Urinary bladder (tissue), 3 donors: ENCODE measurements at regions not wholly inside any gene's neighbourhood (a gene's known extent, or its start where the extent isn't known, plus 50 kb on each side); places are given as distances from the start of the nearest gene placed in this dataset.
"Not testable (repeated sequence)": the region's sequence is repeated elsewhere in the genome, so short reads cannot be mapped to it uniquely, and the experiment has no call there.

Experiments used
- DNase-seq: peaks from one replicate; pipeline ENCODE4 v3.0.0-alpha.2; 2015; ENCODE audit errors: extremely low spot score
- H3K27ac ChIP-seq: one replicate; pipeline ENCODE4 v1.5.1; 2013; ENCODE audit warnings: low read depth, mild to moderate bottlenecking, moderate library complexity
- H3K36me3 ChIP-seq: one replicate; pipeline ENCODE4 v1.6.1; 2013; ENCODE audit warnings: mild to moderate bottlenecking, moderate library complexity; ENCODE audit not compliant: insufficient read depth
- H3K4me1 ChIP-seq: one replicate; pipeline ENCODE4 v1.6.1; 2013; ENCODE audit warnings: mild to moderate bottlenecking, moderate library complexity; ENCODE audit not compliant: insufficient read depth
- H3K4me3 ChIP-seq: one replicate; pipeline ENCODE4 v1.5.1; 2013; ENCODE audit warnings: low read depth, low read length
- WGBS: extraction: QIAGEN DNeasy Blood & Tissue Kit; methylation state at CpG from one replicate; pipeline ENCODE4 v1.1.7; 2013; 5-methylcytosine and 5-hydroxymethylcytosine counted together
- donor health status: healthy with polysubstance abuse.
- donor health status: healthy.

DNA sequence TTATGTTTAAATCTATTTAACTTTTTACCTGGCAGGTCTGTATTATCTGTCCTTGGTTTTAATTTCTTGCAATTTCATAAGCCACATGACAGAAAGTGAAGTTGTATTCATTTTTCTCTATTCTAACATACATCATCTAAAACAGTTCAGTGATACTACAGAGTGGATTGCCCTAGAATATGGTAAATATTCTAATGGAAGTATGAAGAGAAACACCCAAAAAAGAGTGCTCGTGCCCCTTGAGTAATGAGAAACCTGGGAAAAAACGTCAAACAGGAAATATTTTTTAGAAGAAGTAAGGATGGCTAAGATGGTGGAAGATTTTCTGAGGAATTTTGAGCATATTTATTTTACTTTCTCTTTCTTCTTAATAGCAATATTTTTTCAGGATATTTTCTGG, 261.1 kb upstream of the CBLB start:
- DNase-seq = no peak
- WGBS = 61% methylated on average over 2 of the region's 2 CpGs
- no peaks in the 10 kb centered on the region for H3K4me1 ChIP-seq
- no peak overlapping the region for H3K27ac ChIP-seq
- no peaks in the 10 kb centered on the region for H3K36me3 ChIP-seq
- H3K4me3 ChIP-seq = no peak overlapping the region

DNA sequence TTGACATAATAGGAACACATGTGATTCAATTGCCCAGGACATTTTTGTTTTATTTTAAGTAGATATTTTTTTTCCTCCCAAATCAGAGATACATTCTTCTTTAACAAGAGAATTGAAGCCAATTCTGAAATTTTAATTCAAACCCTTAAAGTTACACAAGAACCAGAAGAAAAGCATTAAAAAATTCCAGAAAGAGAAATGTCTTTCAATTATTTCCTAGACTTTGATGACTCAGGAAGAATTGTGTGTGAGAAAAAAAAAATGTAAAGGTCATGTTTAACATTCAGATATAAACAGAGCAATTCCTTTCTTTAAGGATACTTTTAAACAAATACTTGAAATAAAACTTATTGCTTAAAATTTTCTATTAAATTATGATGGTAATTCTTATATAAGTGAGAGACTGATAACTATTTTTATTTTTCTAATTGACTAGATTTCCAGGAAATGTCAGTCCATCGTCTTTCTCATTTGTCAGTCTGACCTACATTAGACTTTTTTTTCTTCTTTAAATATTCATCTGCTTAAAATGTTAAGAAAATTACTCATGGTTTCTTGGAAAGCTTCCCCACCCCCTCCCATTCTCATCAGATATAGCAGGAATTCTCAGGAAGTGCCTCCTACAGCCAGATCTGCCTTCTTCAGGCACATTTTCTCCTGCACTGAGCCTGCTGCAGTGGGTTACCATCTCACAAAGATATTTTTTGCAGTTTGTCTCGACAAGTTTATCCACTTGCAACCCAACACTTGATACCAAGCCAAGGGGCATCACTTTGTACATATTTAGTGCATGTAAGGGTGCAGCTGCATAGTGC, 261.8 kb upstream of the CBLB start:
- Histone ChIP-seq H3K27ac (no peak overlapping the region), H3K36me3 (no peaks in the 10 kb centered on the region), H3K4me3 (no peak overlapping the region), H3K4me1 (no peaks in the 10 kb centered on the region)
- 20% methylated on average over 2 of the region's 2 CpGs for WGBS
- no peak for DNase-seq

- 97% methylated on average over 26 of the region's 26 CpGs for WGBS
- no peak overlapping the region for H3K27ac ChIP-seq
- no peaks in the 10 kb centered on the region for H3K36me3 ChIP-seq
- DNase-seq = no peak
- no peaks in the 10 kb centered on the region for H3K4me1 ChIP-seq
- no peak overlapping the region for H3K4me3 ChIP-seq
Measured at GRCh38 chr3:106135451-106136160, 266.8 kb upstream of the CBLB start.

DNA sequence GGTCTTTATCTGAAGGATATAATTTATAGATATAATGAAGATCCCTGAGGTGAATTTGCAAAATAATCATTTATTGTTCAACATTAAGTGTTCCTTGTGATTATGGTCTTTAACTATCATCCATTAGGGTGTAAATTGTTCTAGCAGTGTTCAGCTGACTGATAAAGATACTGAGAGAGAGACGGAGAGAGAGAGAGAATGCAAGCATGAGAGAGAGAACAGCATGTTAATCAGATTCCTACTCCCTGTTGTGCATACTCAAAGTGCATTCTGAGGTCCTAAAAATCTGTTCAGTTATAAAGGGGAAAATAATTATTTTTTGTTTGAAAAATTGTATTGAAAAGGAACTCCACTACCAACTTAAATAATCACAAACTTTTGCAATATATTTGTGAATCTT, 271.0 kb upstream of the CBLB start:
- no peak for DNase-seq
- Histone ChIP-seq H3K4me3 (no peak overlapping the region), H3K27ac (no peak overlapping the region), H3K36me3 (no peaks in the 10 kb centered on the region), H3K4me1 (no peaks in the 10 kb centered on the region)
- 30% methylated on average over 1 of the region's 1 CpG for WGBS

GRCh38 chr3:106140431-106140830, 271.6 kb upstream of the CBLB start:
- Histone ChIP-seq H3K36me3 (no peaks in the 10 kb centered on the region), H3K4me3 (no peak overlapping the region), H3K27ac (no peak overlapping the region), H3K4me1 (no peaks in the 10 kb centered on the region)
- no peak for DNase-seq

DNA sequence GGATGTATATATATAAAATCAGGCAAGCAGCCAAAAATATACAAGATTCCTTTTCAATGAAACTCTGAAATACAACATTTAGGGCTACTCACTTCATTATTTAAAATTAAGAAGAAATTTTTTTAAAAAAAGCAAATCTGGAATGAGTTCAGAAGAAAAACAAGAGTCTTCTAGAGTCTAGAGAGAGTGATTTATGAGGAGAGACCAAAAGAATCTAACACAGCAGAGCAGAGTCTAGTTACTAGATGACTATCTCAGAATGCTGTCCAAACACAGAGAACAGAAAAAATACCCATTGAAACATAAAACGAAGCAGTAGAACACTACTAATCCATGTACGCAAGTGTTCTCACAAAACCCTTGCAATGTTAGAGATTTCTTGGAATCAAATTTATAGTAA, 275.2 kb upstream of the CBLB start:
- Histone ChIP-seq H3K27ac (no peak overlapping the region), H3K4me1 (no peaks in the 10 kb centered on the region), H3K4me3 (no peak overlapping the region), H3K36me3 (no peaks in the 10 kb centered on the region)
- DNase-seq = no peak
- WGBS = 58% methylated on average over 2 of the region's 2 CpGs

GRCh38 chr3:106148440-106149082, 279.7 kb upstream of the CBLB start:
- H3K36me3 ChIP-seq, H3K27ac ChIP-seq, H3K4me3 ChIP-seq, DNase-seq, H3K4me1 ChIP-seq: not testable (repeated sequence)
- WGBS = 97% methylated on average over 28 of the region's 28 CpGs

GRCh38 chr3:106157411-106157810, 288.6 kb upstream of the CBLB start:
- no peaks in the 10 kb centered on the region for H3K4me1 ChIP-seq
- DNase-seq = no peak
- H3K27ac ChIP-seq = no peak overlapping the region
- no peak overlapping the region for H3K4me3 ChIP-seq
- no peaks in the 10 kb centered on the region for H3K36me3 ChIP-seq
- 95% methylated on average over 3 of the region's 3 CpGs for WGBS

DNA sequence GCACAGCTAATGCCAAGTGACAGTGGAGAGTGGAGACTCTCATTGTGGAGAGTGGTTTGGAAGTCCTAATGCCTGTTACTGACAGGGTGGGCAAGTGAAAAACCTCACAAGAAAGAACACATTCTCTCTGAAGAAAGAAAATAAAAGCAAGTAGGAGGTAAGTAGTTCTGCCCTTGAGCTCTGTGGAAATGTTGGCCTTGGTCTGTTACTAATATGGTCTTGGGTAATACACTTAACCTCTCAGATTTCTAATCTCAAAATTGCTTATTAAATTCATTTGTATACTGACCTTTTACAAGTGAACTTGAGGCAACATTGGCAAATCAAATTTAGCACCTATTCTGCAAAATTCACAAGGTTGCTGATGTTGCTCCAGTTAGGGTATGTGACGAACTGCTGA, 291.6 kb upstream of the CBLB start:
- Histone ChIP-seq H3K4me3 (no peak overlapping the region), H3K36me3 (no peaks in the 10 kb centered on the region), H3K4me1 (no peaks in the 10 kb centered on the region), H3K27ac (no peak overlapping the region)
- WGBS = 99% methylated on average over 1 of the region's 1 CpG
- DNase-seq = no peak

- DNase-seq = no peak
- H3K27ac ChIP-seq = no peak overlapping the region
- 66% methylated on average over 4 of the region's 4 CpGs for WGBS
Measured at GRCh38 chr3:106161246-106161645, 292.4 kb upstream of the CBLB start.

DNA sequence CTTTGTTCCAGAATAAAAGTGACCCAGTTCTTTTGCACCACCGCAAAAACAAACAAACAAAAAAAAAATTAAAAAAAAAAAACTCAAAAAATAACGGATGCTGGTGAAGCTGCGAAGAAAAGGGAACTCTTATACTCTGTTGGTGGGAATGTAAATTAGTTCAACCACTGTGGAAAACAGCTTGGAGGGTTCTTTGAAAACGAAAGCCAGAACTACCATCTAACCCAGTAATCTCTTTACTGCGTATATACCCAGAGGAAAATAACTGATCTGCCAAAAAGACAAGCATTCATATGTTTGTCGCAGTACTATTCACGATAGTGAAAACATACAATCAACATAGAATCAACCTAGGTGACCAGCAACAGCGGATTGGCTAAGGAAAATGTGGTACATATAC, 298.9 kb upstream of the CBLB start:
- H3K27ac ChIP-seq = no peak overlapping the region
- DNase-seq = no peak
- H3K36me3 ChIP-seq = no peaks in the 10 kb centered on the region
- WGBS = 94% methylated on average over 8 of the region's 8 CpGs
- no peak overlapping the region for H3K4me3 ChIP-seq
- no peaks in the 10 kb centered on the region for H3K4me1 ChIP-seq

More at GRCh38 chr3:106161246-106161645, 292.4 kb upstream of the CBLB start:
- no peaks in the 10 kb centered on the region for H3K36me3 ChIP-seq
- H3K4me3 ChIP-seq = no peak overlapping the region
- no peaks in the 10 kb centered on the region for H3K4me1 ChIP-seq

DNA sequence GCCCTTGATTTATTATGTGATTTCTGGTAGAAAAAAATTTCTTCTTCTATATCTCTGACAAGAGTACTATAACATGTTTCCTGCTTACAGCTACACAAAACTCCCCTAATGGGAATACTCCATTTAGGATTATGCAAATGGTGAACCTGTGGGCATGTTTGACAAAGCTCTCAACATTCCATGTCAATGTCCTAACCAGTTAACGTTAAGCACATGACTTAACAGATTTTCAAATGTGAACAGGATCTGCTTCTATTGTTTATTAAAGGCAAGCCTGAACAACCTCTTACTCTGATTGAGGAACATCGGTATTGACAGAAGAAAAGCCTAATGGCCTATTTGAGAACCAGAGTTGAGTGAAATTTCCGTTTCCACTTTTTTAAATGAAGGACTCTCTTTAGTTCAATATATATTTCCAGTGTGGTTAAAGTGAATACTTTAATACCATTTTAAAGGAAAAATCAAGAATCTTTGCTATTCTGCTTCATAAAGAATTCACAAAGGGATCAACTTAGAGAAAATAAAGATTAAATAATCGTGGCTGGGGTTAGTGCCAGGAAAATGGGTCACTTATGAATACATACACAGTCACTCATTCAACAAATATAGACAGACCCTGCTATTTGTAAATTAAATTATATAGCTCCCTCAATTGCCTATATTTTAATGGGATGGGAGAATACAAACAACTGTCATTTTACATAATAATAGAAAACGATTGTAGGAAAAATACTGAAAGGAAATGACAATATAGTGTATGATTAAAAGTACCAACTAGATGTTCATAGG, 300.3 kb upstream of the CBLB start:
- no peak for DNase-seq
- Histone ChIP-seq H3K4me1 (no peaks in the 10 kb centered on the region), H3K36me3 (no peaks in the 10 kb centered on the region), H3K4me3 (no peak overlapping the region), H3K27ac (no peak overlapping the region)
- WGBS = 79% methylated on average over 5 of the region's 5 CpGs

DNA sequence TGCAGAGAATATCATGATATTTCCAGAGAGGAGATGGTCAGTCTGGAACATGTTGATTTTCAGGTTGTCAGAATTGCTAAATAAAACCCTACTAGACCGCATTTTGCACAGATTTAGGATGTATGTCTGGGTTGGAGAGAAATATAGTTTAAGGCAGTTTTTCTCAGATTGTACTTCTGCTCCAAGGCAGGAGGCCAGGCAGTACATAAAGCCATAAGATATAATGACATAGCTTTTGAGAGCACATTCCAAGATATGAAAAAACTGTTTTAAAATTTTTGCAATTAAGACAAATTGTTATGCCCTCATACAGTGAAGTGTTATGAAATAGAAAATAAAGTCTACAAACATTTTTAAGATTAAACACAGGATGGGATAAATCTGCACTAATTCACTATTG, 301.8 kb upstream of the CBLB start:
- Histone ChIP-seq H3K4me1 (no peaks in the 10 kb centered on the region), H3K36me3 (no peaks in the 10 kb centered on the region), H3K27ac (no peak overlapping the region), H3K4me3 (no peak overlapping the region)
- WGBS = 65% methylated on average over 1 of the region's 1 CpG
- DNase-seq = no peak
